ENCODE measurements at regions not wholly inside any gene's neighbourhood (a gene's known extent, or its start where the extent isn't known, plus 50 kb on each side); places are given as distances from the start of the nearest gene placed in this dataset.

- peaks cover 13 to 40% of the 10 kb centered on the region in 2 donors for H3K27me3 Mint-ChIP-seq
- Histone ChIP-seq H3K4me1 (ENCODE audit: insufficient read depth, low read length) (no peaks in the 10 kb centered on the region), H3K4me3 (ENCODE audit: low read length in 2 of 2) (no peak overlapping the region), H3K27me3 (ENCODE audit: insufficient read depth, low read length) (no peaks in the 10 kb centered on the region), H3K9me3 (ENCODE audit: control insufficient read depth in 1 of 2, low read length in 2 of 2) (no peaks in the 10 kb centered on the region), H3K36me3 (ENCODE audit: insufficient read depth, low read length) (no peaks in the 10 kb centered on the region), H3K27ac (ENCODE audit: low read depth, low read length) (no peak overlapping the region)
- H3K36me3 Mint-ChIP-seq: no peaks in the 10 kb centered on the region
- CTCF ChIA-PET (ENCODE audit: partially characterized antibody): interaction anchor here (0.6 kb wide), 1 partner anchor 218 kb away, joined by 3 read pairs; no protein-coding TSS in a partner anchor
- H3K27ac Mint-ChIP-seq: no peak overlapping the region
- POLR2A ChIA-PET (ENCODE audit: partially characterized antibody): no interaction called here
- intact Hi-C loops (cut with micrococcal nuclease): no loop called here
- H3K4me1 Mint-ChIP-seq: no peaks in the 10 kb centered on the region
- no peak for DNase-seq
- no peak overlapping the region for H3K4me3 Mint-ChIP-seq
- H3K9me3 Mint-ChIP-seq: peaks cover 0 to 6% (median 0%) of the 10 kb centered on the region in 8 donors
Observed at GRCh38 chr17:74150428-74151025, 53.0 kb upstream of the RPL38 start.

- Histone ChIP-seq H3K4me3 (ENCODE audit: low read length in 2 of 2) (no peak overlapping the region), H3K9me3 (ENCODE audit: control insufficient read depth in 1 of 2, low read length in 2 of 2) (no peaks in the 10 kb centered on the region), H3K27me3 (ENCODE audit: insufficient read depth, low read length) (no peaks in the 10 kb centered on the region), H3K36me3 (ENCODE audit: insufficient read depth, low read length) (no peaks in the 10 kb centered on the region), H3K27ac (ENCODE audit: low read depth, low read length) (no peak overlapping the region), H3K4me1 (ENCODE audit: insufficient read depth, low read length) (no peaks in the 10 kb centered on the region)
- no peaks in the 10 kb centered on the region for H3K4me1 Mint-ChIP-seq
- peaks cover 9 to 35% of the 10 kb centered on the region in 2 donors for H3K27me3 Mint-ChIP-seq
- DNase-seq: no peak
- no peak overlapping the region for H3K4me3 Mint-ChIP-seq
- H3K36me3 Mint-ChIP-seq: no peaks in the 10 kb centered on the region
- H3K27ac Mint-ChIP-seq: no peak overlapping the region
- H3K9me3 Mint-ChIP-seq: peaks cover 0 to 2% (median 0%) of the 10 kb centered on the region in 8 donors
- intact Hi-C loops (cut with micrococcal nuclease): no loop called here
- POLR2A ChIA-PET (ENCODE audit: partially characterized antibody): no interaction called here
- CTCF ChIA-PET (ENCODE audit: partially characterized antibody): no interaction called here
Observed at GRCh38 chr17:74151551-74152315, 51.7 kb upstream of the RPL38 start.

- POLR2A ChIA-PET (ENCODE audit: partially characterized antibody): no interaction called here
- H3K4me3 ChIP-seq (ENCODE audit: low read length in 2 of 2): no peak overlapping the region
- Mint-ChIP-seq H3K4me1 (no peaks in the 10 kb centered on the region), H3K9me3 (peaks cover 0 to 2% (median 0%) of the 10 kb centered on the region in 8 donors), H3K4me3 (no peak overlapping the region), H3K27me3 (peaks cover 8 to 31% of the 10 kb centered on the region in 2 donors), H3K36me3 (no peaks in the 10 kb centered on the region), H3K27ac (no peak overlapping the region)
- CTCF ChIA-PET (ENCODE audit: partially characterized antibody): no interaction called here
- H3K36me3 ChIP-seq (ENCODE audit: insufficient read depth, low read length): no peaks in the 10 kb centered on the region
- no peaks in the 10 kb centered on the region for H3K4me1 ChIP-seq (ENCODE audit: insufficient read depth, low read length)
- DNase-seq: no peak
- no peaks in the 10 kb centered on the region for H3K27me3 ChIP-seq (ENCODE audit: insufficient read depth, low read length)
- H3K27ac ChIP-seq (ENCODE audit: low read depth, low read length): no peak overlapping the region
- intact Hi-C loops (cut with micrococcal nuclease): no loop called here
- H3K9me3 ChIP-seq (ENCODE audit: control insufficient read depth in 1 of 2, low read length in 2 of 2): no peaks in the 10 kb centered on the region
Observed at GRCh38 chr17:74152591-74153455, 50.7 kb upstream of the RPL38 start.

GRCh38 chr17:74153456-74153810 is 50.0 kb upstream of the RPL38 start:
- Histone ChIP-seq H3K27me3 (ENCODE audit: insufficient read depth, low read length) (no peaks in the 10 kb centered on the region), H3K9me3 (ENCODE audit: control insufficient read depth in 1 of 2, low read length in 2 of 2) (no peaks in the 10 kb centered on the region), H3K27ac (ENCODE audit: low read depth, low read length) (no peak overlapping the region), H3K4me3 (ENCODE audit: low read length in 2 of 2) (no peak overlapping the region), H3K4me1 (ENCODE audit: insufficient read depth, low read length) (no peaks in the 10 kb centered on the region), H3K36me3 (ENCODE audit: insufficient read depth, low read length) (no peaks in the 10 kb centered on the region)
- no peak overlapping the region for H3K27ac Mint-ChIP-seq
- no peak overlapping the region for H3K4me3 Mint-ChIP-seq
- ChIA-PET CTCF (ENCODE audit: partially characterized antibody) (no interaction called here), POLR2A (ENCODE audit: partially characterized antibody) (no interaction called here)
- intact Hi-C loops (cut with micrococcal nuclease): no loop called here
- DNase-seq: no peak
- H3K36me3 Mint-ChIP-seq: no peaks in the 10 kb centered on the region
- no peaks in the 10 kb centered on the region for H3K4me1 Mint-ChIP-seq
- H3K27me3 Mint-ChIP-seq: peaks cover 13 to 35% of the 10 kb centered on the region in 2 donors
- H3K9me3 Mint-ChIP-seq: peaks cover 0 to 2% (median 0%) of the 10 kb centered on the region in 8 donors
